HFFc6 (cell line): ENCODE measurements at regions not wholly inside any gene's neighbourhood (a gene's known extent, or its start where the extent isn't known, plus 50 kb on each side); places are given as distances from the start of the nearest gene placed in this dataset.

ENCODE experiments used
- DNase-seq: peaks from one replicate; pipeline ENCODE4 v3.0.0-alpha.2; 2018
- H3K27ac Mint-ChIP-seq: 2 replicates; pipeline ENCODE4 v1.8.0; 2020; ENCODE audit warnings: mild to moderate bottlenecking, mixed read lengths
- H3K27me3 Mint-ChIP-seq: 2 replicates; pipeline ENCODE4 v1.8.0; 2021; ENCODE audit warnings: mild to moderate bottlenecking, moderate library complexity, mixed read lengths; ENCODE audit not compliant: insufficient read depth
- H3K36me3 Mint-ChIP-seq: 2 replicates; pipeline ENCODE4 v1.8.0; 2021; ENCODE audit warnings: low read depth, mixed read lengths
- H3K4me1 Mint-ChIP-seq: 2 replicates; pipeline ENCODE4 v1.8.0; 2020; ENCODE audit warnings: low read depth, mixed read lengths
- H3K4me3 Mint-ChIP-seq: 2 replicates; pipeline ENCODE4 v1.8.0; 2020; ENCODE audit warnings: mild to moderate bottlenecking, moderate library complexity, mixed read lengths
- H3K9me3 Mint-ChIP-seq: 2 replicates; pipeline ENCODE4 v1.8.0; 2020; ENCODE audit warnings: mild to moderate bottlenecking, mixed read lengths
- CTCF ChIP-seq: fragments of 200-600 bp; sonication (generic); IDR thresholded peaks from 2 replicates; pipeline ENCODE4 v1.5.0; 2021; ENCODE audit warnings: antibody characterized with exemption, mild to moderate bottlenecking

- Mint-ChIP-seq H3K4me3 (no peak overlapping the region), H3K9me3 (no peaks in the 10 kb centered on the region), H3K36me3 (no peaks in the 10 kb centered on the region), H3K27ac (no peak overlapping the region), H3K27me3 (peaks cover 11% of the 10 kb centered on the region), H3K4me1 (peaks cover 22% of the 10 kb centered on the region)
- no peak for TF ChIP-seq CTCF
- no peak for DNase-seq
These were observed 142.1 kb downstream of the GPBP1 start for GRCh38 chr5:57315941-57316340.
